HL-60 (cell line): ENCODE measurements at regions not wholly inside any gene's neighbourhood (a gene's known extent, or its start where the extent isn't known, plus 50 kb on each side); places are given as distances from the start of the nearest gene placed in this dataset.

ENCODE experiments used
- POLR2AphosphoS5 ChIP-seq: IDR thresholded peaks from 2 replicates; pipeline ENCODE4 v1.6.1; 2012; ENCODE audit warnings: low read depth
- TF ChIP-seq, protein P1 (sequence below): IDR thresholded peaks from one replicate; pipeline ENCODE4 v1.5.1; 2011; ENCODE audit warnings: low read length, control low read depth, inconsistent platforms; ENCODE audit not compliant: insufficient read depth

DNA sequence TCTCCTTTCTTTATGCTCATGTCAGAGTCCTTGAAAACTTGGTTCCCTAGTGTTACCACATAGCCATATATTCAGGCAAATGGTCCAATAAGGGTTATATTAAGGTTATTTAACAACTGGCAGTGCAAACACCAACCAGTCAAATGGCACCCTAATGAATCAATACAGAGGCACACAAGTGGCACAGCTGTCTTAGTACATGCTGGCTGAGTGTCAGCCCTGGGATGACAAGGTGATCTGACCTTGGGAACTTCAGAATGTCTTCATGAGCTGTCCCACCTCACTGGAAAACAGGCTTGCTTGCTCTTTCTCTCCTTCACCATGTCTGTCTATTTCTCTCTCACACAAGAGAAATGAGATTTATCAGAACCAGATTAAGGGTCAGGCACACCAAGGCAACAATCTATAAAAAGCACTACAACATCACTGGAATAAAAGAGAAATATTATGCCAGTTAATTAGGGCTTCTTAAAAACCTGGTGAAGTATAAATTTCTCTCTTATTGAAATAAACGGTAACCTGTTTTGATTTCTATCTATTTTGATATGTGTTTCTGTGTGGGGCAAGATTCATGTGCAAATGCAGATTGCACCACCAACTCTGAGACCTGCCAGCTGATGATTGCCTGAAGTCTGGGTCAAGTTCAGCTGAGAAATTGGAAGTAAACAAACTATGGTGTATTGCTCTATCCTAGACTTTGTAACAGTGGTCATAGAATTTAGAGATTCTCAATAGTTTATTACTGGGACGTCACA, 140.7 kb downstream of the SREK1 start:
- no peak for TF ChIP-seq POLR2AphosphoS5
- TF ChIP-seq, protein P1, sequence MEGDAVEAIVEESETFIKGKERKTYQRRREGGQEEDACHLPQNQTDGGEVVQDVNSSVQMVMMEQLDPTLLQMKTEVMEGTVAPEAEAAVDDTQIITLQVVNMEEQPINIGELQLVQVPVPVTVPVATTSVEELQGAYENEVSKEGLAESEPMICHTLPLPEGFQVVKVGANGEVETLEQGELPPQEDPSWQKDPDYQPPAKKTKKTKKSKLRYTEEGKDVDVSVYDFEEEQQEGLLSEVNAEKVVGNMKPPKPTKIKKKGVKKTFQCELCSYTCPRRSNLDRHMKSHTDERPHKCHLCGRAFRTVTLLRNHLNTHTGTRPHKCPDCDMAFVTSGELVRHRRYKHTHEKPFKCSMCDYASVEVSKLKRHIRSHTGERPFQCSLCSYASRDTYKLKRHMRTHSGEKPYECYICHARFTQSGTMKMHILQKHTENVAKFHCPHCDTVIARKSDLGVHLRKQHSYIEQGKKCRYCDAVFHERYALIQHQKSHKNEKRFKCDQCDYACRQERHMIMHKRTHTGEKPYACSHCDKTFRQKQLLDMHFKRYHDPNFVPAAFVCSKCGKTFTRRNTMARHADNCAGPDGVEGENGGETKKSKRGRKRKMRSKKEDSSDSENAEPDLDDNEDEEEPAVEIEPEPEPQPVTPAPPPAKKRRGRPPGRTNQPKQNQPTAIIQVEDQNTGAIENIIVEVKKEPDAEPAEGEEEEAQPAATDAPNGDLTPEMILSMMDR = no peak
